ENCODE measurements at regions not wholly inside any gene's neighbourhood (a gene's known extent, or its start where the extent isn't known, plus 50 kb on each side); places are given as distances from the start of the nearest gene placed in this dataset.

DNA sequence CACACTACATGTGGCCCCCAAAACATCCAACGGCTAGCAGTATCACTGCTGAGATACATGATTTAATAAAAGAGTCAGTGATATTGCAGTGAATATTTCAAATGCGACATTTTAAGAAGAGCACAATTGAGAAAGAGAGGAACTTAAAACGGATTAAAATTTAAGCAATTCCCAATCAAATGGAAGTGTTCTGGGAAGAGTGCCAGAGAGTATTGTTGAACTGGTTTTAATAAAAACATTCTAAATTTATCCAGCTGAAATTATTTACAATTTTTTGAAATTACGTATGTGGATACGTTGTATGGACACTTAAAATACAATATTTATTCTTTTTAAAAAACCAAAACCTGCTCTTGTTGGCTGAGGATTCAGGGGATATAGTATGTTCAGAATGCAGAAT is 117.7 kb downstream of the C3orf38 start:
- Histone ChIP-seq H3K4me1 (peaks cover 0 to 3% (median 0%) of the 10 kb centered on the region in 4 donors), H3K27me3 (no peaks in the 10 kb centered on the region), H3K27ac (no peak overlapping the region), H3K4me3 (no peak overlapping the region), H3K36me3 (no peaks in the 10 kb centered on the region), H3K9me3 (no peaks in the 10 kb centered on the region)
- 54 to 56% methylated on average over 5 of the region's 5 CpGs for WGBS, 2 donors (ENCODE audit: low coverage in 1 of 2)
- DNase-seq = no peak
- intact Hi-C loops (cut with DNase I; ENCODE audit: low total_unique reads) = no loop called here
- in situ Hi-C loops (cut with MboI; ENCODE audit: low pct_ligation_motif_present in 1 of 4, low pct_unique_long_range_greater_than_20kb in 1 of 4, low sequenced_read_pairs in 3 of 4) = no loop called here
- no peak for TF ChIP-seq POLR2A (IDR thresholded peaks at IDR 0.05)

DNA sequence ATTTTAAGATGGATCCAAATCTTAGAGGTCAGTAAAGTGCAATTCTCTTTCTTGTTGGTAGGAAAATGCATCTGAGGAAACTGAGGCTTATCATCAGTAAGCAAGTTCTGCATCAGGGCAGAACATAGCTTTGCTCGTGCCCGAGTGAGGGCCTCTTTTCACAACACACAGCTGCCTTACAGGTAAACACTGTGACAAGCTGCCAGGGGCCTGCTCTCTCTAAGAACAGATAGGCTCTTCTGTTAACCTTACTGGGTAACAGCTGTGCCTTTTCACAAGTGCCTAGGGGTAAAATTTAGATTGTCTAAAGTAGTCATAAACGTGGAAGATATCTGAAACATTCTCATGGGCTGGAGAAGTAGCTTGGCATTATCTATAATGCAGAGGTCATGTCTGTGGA is 118.1 kb downstream of the C3orf38 start:
- intact Hi-C loops (cut with DNase I; ENCODE audit: low total_unique reads) (no loop called here), in situ Hi-C loops (cut with MboI; ENCODE audit: low pct_ligation_motif_present in 1 of 4, low pct_unique_long_range_greater_than_20kb in 1 of 4, low sequenced_read_pairs in 3 of 4) (no loop called here)
- 22 to 24% methylated on average over 1 to 3 of the region's 3 CpGs for WGBS, 2 donors (ENCODE audit: low coverage in 1 of 2)
- Histone ChIP-seq H3K36me3 (no peaks in the 10 kb centered on the region), H3K4me1 (no peaks in the 10 kb centered on the region), H3K27ac (no peak overlapping the region), H3K27me3 (no peaks in the 10 kb centered on the region), H3K9me3 (no peaks in the 10 kb centered on the region), H3K4me3 (no peak overlapping the region)
- DNase-seq = no peak
- TF ChIP-seq POLR2AphosphoS5 (IDR thresholded peaks at IDR 0.05) (no peak), EP300 (IDR thresholded peaks at IDR 0.05; ENCODE audit: low read depth) (no peak), POLR2A (IDR thresholded peaks at IDR 0.05) (no peak)
- TF ChIP-seq, protein P1, sequence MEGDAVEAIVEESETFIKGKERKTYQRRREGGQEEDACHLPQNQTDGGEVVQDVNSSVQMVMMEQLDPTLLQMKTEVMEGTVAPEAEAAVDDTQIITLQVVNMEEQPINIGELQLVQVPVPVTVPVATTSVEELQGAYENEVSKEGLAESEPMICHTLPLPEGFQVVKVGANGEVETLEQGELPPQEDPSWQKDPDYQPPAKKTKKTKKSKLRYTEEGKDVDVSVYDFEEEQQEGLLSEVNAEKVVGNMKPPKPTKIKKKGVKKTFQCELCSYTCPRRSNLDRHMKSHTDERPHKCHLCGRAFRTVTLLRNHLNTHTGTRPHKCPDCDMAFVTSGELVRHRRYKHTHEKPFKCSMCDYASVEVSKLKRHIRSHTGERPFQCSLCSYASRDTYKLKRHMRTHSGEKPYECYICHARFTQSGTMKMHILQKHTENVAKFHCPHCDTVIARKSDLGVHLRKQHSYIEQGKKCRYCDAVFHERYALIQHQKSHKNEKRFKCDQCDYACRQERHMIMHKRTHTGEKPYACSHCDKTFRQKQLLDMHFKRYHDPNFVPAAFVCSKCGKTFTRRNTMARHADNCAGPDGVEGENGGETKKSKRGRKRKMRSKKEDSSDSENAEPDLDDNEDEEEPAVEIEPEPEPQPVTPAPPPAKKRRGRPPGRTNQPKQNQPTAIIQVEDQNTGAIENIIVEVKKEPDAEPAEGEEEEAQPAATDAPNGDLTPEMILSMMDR (IDR thresholded peaks at IDR 0.05) = no peak

DNA sequence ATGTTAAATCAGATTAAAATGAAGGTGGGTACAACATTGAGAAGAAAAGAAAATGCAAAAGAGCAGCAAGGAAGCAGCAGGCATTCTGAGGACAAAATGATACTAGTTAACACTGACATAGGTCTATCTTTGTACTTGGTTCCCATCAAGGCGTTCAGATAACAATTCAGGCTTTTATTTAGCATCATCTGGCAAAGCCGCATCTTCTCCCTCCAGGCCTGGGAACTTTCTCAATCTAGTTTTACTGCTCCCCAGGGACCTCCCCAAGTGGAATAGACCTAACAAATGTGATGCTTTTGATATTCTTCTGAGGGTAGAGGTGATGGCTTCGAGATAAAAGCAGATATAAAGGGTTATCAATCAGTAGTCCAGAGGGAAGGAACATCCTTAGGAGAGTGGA is 130.6 kb downstream of the C3orf38 start:
- intact Hi-C loops (cut with DNase I; ENCODE audit: low total_unique reads) (no loop called here), in situ Hi-C loops (cut with MboI; ENCODE audit: low pct_ligation_motif_present in 1 of 4, low pct_unique_long_range_greater_than_20kb in 1 of 4, low sequenced_read_pairs in 3 of 4) (no loop called here)
- DNase-seq = no peak
- TF ChIP-seq EP300 (IDR thresholded peaks at IDR 0.05; ENCODE audit: low read depth) = no peak
- TF ChIP-seq POLR2A (IDR thresholded peaks at IDR 0.05) = no peak
- TF ChIP-seq POLR2AphosphoS5 (IDR thresholded peaks at IDR 0.05) = no peak
- TF ChIP-seq, protein P1 (IDR thresholded peaks at IDR 0.05) = no peak
- no peaks in the 10 kb centered on the region for H3K36me3 ChIP-seq
- H3K4me3 ChIP-seq = no peak overlapping the region
- no peaks in the 10 kb centered on the region for H3K27me3 ChIP-seq
- H3K27ac ChIP-seq = no peak overlapping the region
- 79 to 82% methylated on average over 3 of the region's 3 CpGs for WGBS, 2 donors (ENCODE audit: low coverage in 1 of 2)
- H3K9me3 ChIP-seq = no peaks in the 10 kb centered on the region
- H3K4me1 ChIP-seq = peaks cover 0 to 5% (median 0%) of the 10 kb centered on the region in 4 donors

DNA sequence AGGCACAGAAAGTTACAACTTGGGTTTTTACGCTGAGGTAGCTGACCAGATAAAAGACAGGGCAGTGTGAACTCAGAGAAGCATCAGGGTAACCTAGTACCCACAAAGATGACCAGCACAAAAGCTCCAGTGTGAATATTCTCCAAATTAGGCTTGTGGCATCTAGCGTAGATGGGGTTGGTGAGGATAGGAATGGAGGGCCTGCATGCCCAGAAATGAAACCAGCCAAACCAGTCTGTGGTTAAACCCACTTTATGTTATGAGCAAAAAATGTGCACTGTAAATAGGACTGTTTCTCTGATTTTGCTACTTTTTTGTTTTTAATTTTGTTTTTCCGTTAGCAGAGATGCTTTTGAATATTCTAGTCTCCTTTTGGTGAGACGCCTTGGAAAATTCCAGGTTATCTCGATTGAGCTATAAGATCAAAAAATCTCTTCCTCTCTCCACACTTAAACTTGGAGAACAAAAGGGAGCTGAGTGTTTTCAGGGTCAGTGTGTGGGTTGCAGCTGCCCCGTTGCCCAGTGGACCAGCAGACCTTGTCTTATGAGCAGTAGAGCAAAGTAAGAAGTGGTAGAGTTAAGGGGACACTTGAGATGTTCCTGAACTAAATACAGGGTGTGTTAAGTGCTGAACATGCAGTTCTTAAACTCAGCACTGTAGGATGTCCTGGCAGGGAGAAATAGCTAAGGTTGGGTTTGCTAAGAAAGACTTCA is 132.9 kb downstream of the C3orf38 start:
- H3K4me3 ChIP-seq = no peak overlapping the region
- in situ Hi-C loops (cut with MboI; ENCODE audit: low pct_ligation_motif_present in 1 of 4, low pct_unique_long_range_greater_than_20kb in 1 of 4, low sequenced_read_pairs in 3 of 4) (no loop called here), intact Hi-C loops (cut with DNase I; ENCODE audit: low total_unique reads) (loop anchor here (2.0 kb wide), 1 partner anchor 44 kb away; no protein-coding TSS in a partner anchor)
- WGBS, 2 donors (ENCODE audit: low coverage in 1 of 2) = 86 to 92% methylated on average over 5 to 6 of the region's 6 CpGs
- H3K4me1 ChIP-seq = peaks cover 0 to 5% (median 0%) of the 10 kb centered on the region in 4 donors
- H3K36me3 ChIP-seq = no peaks in the 10 kb centered on the region
- no peaks in the 10 kb centered on the region for H3K27me3 ChIP-seq
- H3K27ac ChIP-seq = no peak overlapping the region
- DNase-seq = no peak
- H3K9me3 ChIP-seq = no peaks in the 10 kb centered on the region
- TF ChIP-seq POLR2A (IDR thresholded peaks at IDR 0.05) = no peak
- TF ChIP-seq, protein P1 (IDR thresholded peaks at IDR 0.05) = no peak
- TF ChIP-seq POLR2AphosphoS5 (IDR thresholded peaks at IDR 0.05) = no peak
- TF ChIP-seq EP300 (IDR thresholded peaks at IDR 0.05; ENCODE audit: low read depth) = no peak

DNA sequence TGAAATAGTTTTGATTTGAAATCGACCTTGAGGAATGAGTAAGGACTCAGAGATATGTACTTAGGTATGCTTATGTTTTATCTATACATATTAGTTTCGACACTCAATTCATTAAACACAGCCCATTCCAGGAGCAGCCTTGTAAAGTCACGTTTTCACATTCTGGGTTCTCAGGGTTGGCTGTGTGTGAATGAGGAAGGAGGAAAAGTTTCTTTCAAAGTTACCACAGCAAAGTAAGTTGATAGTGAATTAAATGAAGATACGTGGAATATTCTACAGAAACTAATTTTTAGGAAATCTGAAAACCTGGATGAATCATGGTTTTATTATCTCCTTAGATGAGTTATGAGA is 133.5 kb downstream of the C3orf38 start:
- Histone ChIP-seq H3K27ac (no peak overlapping the region), H3K4me3 (no peak overlapping the region), H3K4me1 (peaks cover 0 to 5% (median 0%) of the 10 kb centered on the region in 4 donors), H3K9me3 (no peaks in the 10 kb centered on the region), H3K36me3 (no peaks in the 10 kb centered on the region), H3K27me3 (no peaks in the 10 kb centered on the region)
- no peak for DNase-seq
- in situ Hi-C loops (cut with MboI; ENCODE audit: low pct_ligation_motif_present in 1 of 4, low pct_unique_long_range_greater_than_20kb in 1 of 4, low sequenced_read_pairs in 3 of 4) = no loop called here
- intact Hi-C loops (cut with DNase I; ENCODE audit: low total_unique reads) = loop anchor here (2.0 kb wide), 1 partner anchor 44 kb away; no protein-coding TSS in a partner anchor
- TF ChIP-seq EP300 (IDR thresholded peaks at IDR 0.05; ENCODE audit: low read depth) (no peak), POLR2AphosphoS5 (IDR thresholded peaks at IDR 0.05) (no peak), POLR2A (IDR thresholded peaks at IDR 0.05) (no peak)
- TF ChIP-seq, protein P1 (IDR thresholded peaks at IDR 0.05) = no peak
- WGBS, 2 donors (ENCODE audit: low coverage in 1 of 2) = 40 to 46% methylated on average over 4 of the region's 4 CpGs

All from transverse colon (tissue), 4 donors.